ENCODE measurements at regions not wholly inside any gene's neighbourhood (a gene's known extent, or its start where the extent isn't known, plus 50 kb on each side); places are given as distances from the start of the nearest gene placed in this dataset.

GRCh38 chr4:146582864-146583263, 55.8 kb upstream of the POU4F2 start (continued):
- no peak for TF ChIP-seq SP1 (IDR thresholded peaks at IDR 0.05; ENCODE audit: low read depth, low read length)
- TF ChIP-seq BMI1 (IDR thresholded peaks at IDR 0.05; ENCODE audit: borderline replicate concordance), result no peak
- no peak for TF ChIP-seq PKNOX1 (IDR thresholded peaks at IDR 0.05)
- no peak for TF ChIP-seq ZSCAN29 (IDR thresholded peaks at IDR 0.05)
- no peak for TF ChIP-seq ZNF592 (IDR thresholded peaks at IDR 0.05)
- TF ChIP-seq, protein P1, sequence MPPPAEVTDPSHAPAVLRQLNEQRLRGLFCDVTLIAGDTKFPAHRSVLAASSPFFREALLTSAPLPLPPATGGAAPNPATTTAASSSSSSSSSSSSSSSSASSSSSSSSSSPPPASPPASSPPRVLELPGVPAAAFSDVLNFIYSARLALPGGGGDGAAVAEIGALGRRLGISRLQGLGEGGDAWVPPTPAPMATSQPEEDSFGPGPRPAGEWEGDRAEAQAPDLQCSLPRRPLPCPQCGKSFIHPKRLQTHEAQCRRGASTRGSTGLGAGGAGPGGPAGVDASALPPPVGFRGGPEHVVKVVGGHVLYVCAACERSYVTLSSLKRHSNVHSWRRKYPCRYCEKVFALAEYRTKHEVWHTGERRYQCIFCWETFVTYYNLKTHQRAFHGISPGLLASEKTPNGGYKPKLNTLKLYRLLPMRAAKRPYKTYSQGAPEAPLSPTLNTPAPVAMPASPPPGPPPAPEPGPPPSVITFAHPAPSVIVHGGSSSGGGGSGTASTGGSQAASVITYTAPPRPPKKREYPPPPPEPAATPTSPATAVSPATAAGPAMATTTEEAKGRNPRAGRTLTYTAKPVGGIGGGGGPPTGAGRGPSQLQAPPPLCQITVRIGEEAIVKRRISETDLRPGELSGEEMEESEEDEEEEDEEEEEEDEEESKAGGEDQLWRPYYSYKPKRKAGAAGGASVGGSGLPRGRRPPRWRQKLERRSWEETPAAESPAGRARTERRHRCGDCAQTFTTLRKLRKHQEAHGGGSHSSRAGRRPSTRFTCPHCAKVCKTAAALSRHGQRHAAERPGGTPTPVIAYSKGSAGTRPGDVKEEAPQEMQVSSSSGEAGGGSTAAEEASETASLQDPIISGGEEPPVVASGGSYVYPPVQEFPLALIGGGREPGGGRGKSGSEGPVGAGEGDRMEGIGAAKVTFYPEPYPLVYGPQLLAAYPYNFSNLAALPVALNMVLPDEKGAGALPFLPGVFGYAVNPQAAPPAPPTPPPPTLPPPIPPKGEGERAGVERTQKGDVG (CRISPR knock-in tag; IDR thresholded peaks at IDR 0.05), result no peak
- TF ChIP-seq ZNF687 (IDR thresholded peaks at IDR 0.05), result no peak

Data from GM12878 (cell line).